ENCODE measurements at regions not wholly inside any gene's neighbourhood (a gene's known extent, or its start where the extent isn't known, plus 50 kb on each side); places are given as distances from the start of the nearest gene placed in this dataset.

DNA sequence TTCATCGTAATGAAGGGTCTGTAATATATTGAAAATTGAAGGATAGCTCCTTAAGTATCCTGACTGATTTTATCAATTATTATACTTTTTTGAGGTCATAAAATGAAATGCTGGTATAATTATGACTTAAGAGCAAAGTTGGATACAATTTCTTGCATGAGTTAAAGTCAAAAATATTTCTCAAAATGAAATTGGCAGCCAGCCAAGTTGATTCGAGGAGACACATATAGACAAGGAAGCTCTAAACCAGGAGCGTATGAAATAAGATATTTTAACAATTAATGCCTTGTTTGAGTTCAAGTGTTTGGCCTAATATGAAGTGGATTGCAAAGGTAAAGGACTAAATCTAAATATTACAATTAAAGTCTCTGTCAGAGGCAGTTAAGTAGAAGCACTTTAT lies 260.4 kb upstream of the DSEL start:
- TF ChIP-seq, protein P1, sequence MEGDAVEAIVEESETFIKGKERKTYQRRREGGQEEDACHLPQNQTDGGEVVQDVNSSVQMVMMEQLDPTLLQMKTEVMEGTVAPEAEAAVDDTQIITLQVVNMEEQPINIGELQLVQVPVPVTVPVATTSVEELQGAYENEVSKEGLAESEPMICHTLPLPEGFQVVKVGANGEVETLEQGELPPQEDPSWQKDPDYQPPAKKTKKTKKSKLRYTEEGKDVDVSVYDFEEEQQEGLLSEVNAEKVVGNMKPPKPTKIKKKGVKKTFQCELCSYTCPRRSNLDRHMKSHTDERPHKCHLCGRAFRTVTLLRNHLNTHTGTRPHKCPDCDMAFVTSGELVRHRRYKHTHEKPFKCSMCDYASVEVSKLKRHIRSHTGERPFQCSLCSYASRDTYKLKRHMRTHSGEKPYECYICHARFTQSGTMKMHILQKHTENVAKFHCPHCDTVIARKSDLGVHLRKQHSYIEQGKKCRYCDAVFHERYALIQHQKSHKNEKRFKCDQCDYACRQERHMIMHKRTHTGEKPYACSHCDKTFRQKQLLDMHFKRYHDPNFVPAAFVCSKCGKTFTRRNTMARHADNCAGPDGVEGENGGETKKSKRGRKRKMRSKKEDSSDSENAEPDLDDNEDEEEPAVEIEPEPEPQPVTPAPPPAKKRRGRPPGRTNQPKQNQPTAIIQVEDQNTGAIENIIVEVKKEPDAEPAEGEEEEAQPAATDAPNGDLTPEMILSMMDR (conservative IDR thresholded peaks at IDR 0.05 in 1 of 2, IDR thresholded peaks at IDR 0.05 in 1 of 2; ENCODE audit: extremely low read depth in 1 of 2, insufficient read depth in 1 of 2, low read depth in 1 of 2, low read length in 2 of 2) = no peak
- TF ChIP-seq EZH2 (IDR thresholded peaks at IDR 0.05; ENCODE audit: borderline replicate concordance, low read length) = no peak

Data from mammary epithelial cell (primary cell).